Fibroblast of skin of left biceps (primary cell): ENCODE measurements at regions not wholly inside any gene's neighbourhood (a gene's known extent, or its start where the extent isn't known, plus 50 kb on each side); places are given as distances from the start of the nearest gene placed in this dataset.
A peak's percentile ranks its signal among the peaks of the same experiment; 100 is the strongest.
"Not testable (repeated sequence)": the region's sequence is repeated elsewhere in the genome, so short reads cannot be mapped to it uniquely, and the experiment has no call there.

Experiments
- DNase-seq, 2 experiments: peaks; one replicate each; pipeline ENCODE4 v3.0.0-alpha.2; 2013; ENCODE audit warnings: low read depth in 2 of 2

- DNase-seq: no peak
These were observed 347.0 kb upstream of the ID2 start for GRCh38 chr2:8334866-8335325.

DNA sequence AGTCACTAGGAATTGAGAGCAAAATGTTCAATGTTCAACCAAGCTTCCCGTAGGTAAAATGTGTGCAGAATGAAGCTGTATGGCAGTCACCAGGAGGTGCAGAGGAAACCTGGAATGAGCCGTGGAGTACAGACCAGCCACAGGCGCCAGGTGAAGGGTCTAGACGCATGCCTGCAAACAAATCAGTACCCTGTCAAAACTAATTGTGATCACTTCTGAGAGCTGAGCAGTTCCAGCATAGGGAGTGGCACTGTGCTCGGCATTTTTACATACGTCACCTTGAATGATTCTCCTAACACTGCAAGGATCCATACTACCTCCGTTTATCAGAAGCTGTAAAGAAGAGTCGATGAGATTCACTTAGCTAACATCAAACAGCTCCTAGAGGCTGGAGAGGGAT is 346.1 kb upstream of the ID2 start:
- no peak for DNase-seq

GRCh38 chr2:8337321-8337720 is 344.5 kb upstream of the ID2 start:
- no peak for DNase-seq

- no peak for DNase-seq
These were observed 339.4 kb upstream of the ID2 start for GRCh38 chr2:8342407-8342806.

DNA sequence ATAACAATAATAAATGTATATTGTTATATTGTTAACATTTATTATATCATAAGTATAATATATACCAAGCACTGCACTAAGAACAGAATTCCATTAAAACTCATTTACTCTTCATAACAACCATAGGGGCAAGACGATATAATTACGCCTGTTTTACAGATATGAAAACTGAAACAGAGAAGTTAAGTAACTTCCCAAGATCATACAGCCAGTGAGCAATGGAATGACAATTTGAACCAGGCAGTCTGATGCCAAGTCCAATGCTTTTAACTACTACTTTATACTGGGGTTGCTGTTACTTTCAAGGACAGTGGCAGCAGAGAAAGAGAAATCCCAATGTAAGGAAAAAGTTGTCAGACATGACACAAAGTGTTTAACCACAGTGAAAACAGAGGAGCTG is 338.8 kb upstream of the ID2 start:
- DNase-seq: no peak

- DNase-seq: peak in 1 of 2 experiments; percentile 15
These were observed 337.4 kb upstream of the ID2 start for GRCh38 chr2:8344144-8345097.

DNA sequence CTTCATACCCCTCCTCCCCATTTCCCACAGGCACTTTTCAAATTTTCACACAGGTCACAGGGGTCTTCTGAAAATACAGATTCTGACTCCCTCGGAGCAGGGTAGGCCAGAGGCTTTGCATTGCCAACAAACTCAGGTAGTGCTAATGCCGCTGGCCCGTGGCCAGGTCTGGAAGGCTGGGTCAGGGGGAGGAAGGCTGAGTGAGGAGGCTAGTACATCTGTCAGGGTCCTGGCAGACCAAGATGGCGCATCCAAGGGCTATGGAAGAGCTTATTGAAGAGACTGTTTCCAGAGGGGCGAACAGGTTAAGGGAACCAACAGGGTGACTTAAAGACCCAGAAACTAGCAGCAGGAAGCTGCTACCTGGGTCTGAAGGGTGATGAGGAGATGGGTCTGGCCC is 336.7 kb upstream of the ID2 start:
- no peak for DNase-seq

DNA sequence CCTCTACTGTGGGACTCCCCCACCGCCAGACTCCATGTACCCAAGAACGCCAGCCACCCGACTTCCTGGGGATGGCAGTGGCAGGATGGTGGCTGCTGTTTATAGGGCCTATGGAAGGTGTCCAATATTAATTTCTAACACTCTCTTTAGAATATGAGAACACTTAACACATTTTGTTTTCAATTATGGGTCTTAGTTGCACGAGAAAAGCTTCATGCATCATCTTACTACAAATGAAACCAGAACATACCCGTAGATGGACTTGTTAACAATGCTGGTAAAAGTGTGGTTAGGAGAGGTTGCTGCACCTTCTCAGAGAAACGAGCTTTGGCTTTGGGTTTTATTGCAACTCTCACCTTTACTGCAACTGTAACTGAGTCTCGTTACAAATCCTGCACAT is 335.6 kb upstream of the ID2 start:
- no peak for DNase-seq

DNA sequence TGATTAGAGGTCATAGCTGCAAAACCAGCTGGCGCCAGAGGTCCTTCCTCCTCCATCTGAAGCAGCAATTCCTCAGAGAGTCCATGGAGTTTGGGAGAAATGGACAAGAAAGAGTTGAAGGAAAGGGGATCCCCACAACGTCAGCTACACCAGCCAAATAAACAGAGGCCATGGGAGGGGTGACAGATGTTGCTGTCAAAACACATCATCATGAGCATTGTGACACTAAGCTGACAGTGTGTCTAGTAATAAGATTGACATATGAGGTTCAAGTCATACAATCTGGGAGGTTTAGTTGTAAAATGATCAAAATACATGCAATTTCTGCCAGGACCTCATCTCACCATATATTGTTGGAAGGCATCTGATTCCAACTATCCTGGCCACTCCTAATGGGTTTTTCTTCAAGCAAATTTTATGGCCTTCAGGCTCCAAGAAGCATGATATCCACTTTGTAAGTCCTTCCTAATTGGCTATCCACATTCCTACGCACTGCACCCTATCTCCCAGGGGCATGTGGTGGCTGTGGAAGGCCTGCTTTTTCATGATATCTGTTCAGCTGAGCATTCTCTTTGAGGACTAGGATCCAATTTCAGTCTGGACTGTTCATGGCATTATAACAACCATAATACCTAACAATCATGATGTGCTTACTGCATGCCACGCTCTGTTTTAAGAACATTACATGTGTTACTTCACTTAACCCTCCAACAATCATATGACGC is 335.0 kb upstream of the ID2 start:
- no peak for DNase-seq

DNA sequence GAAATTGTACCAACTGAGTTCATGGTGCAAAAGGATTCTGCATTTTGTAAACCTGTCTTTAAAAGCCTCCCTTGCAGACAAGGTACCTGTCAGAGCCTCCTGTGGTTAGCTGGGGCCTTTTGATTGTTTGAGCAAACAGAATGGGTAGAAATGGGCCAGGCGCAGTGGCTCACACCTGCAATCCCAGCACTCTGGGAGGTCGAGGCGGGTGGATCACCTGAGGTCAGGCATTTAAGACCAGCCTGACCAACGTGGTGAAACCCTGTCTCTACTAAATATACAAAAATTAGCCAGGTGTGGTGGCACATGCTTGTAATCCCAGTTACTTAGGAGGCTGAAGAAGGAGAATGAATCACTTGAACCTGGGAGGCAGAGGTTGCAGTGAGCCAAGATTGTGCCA is 332.9 kb upstream of the ID2 start:
- not testable (repeated sequence) for DNase-seq

- DNase-seq: no peak
These were observed 329.6 kb upstream of the ID2 start for GRCh38 chr2:8352296-8352695.

DNA sequence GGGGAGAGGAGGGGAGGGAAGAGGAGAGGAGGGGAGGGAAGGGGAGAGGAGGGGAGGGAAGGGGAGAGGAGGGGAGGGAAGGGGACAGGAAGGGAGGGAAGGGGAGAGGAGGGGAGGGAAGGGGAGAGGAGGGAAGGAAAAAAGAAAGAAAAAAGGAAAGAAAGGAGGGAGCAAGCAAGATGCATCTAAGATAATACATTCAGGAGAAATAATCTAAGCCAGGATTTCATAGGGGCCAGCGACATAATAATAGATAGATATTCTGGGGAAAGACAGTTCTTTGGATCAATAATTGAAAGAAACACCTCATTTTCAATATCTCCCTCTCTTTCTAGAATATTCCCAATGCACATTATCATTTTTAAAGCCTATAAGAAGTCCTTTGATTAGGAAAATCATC is 328.9 kb upstream of the ID2 start:
- no peak for DNase-seq

DNA sequence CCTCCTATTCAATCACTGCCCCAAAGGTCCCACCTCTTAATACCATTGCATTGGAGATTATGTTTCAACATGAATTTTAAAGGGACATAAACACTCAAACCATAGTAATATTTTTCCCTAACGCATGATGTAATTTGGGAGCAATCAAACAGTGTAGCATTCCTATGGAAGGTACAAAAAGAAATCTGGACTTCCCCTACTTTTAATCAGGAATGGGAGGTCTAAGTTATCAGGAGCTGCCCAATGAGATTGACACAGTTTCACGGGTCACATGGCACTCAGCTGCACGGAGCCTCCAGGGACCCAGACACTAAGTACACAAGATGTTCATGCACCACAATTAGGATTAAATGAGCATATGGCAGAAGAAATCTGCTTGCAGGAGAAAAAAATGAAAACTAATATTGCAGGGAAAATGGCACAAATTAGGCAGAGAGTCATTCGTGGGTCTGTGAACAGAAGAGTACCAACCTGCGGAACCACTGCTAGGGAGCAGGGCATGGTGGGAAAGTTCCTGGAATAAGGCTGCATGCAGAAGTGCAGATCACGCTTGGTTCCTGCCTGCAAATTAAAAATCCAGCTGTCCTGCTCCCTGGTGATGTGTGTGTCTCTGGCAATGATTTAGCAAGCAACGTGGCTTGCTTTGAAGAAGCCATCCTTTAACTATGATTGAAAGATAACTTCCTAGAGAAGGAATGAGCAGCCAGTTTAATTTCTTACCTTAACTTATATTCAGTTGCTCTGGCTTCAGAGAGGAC is 326.6 kb upstream of the ID2 start:
- peak; percentile 18 to 42 for DNase-seq

- DNase-seq: no peak
These were observed 323.9 kb upstream of the ID2 start for GRCh38 chr2:8357738-8358518.

GRCh38 chr2:8361930-8362329 is 319.9 kb upstream of the ID2 start:
- DNase-seq: no peak

DNA sequence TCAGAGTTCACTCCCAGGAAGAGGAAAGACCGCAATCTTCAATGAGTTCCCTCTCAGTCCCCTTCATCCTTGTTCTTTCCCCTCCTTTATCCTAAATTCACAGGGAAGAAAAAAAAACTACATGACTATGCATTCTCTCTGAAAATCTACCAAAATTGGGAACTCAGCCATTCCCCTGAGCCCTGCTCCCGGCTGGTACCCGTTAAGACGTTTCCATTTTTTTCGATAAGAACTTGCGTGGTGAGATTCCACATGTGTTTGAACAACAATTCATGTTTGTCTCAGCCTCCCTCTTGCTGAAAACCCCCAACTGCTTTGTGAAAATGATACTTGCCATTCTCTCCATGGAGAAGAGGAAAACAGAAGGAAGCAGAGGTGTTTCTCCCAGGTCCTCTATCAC is 318.7 kb upstream of the ID2 start:
- DNase-seq: no peak

- no peak for DNase-seq
These were observed 317.2 kb upstream of the ID2 start for GRCh38 chr2:8364668-8365067.

DNA sequence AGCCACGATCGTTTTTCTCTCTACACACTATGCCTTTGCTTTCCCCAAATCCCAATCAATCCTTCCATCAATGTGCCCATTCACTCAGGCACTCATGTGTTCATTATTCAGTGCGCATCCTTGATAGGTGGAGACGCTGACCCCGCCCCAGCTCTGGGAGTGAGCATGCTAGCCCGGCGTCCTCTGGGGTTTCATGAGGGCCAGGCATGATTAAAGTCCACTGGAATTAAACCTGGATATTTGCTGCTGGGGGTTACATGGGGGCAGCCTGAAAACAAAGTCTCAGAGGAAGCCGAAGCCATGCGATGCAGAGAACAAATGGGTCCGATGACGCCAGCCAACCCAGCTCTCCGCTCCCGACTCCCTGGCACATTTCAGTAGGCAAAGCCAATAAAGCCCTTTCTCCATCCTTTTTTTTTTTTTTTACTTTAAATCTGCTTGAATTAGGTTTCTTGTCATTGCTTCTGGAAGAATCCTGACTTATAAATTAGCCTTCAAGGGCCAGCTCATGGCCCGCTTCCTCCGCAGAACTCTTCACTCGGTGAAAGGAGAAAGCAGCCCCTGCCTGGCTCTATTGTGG is 316.4 kb upstream of the ID2 start:
- no peak for DNase-seq

DNA sequence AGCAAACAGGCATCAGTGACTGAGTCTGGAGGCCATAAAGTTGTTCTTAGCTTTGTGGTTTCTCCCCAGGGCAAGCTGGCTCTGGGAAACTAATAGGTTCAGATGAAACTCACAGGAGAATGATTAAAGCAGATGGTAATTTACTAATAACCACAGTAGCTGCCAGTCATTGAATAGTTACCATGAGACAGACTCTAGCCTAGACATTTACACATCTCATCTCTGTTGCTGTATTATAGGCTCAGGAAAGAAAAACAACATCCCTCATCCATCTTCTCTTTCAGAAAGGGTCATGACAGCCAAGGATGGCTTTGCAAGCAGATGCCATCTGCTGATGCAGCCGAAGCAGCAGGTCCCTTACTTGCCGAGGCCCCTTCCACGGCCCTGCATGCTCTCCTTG is 314.0 kb upstream of the ID2 start:
- DNase-seq: no peak

- no peak for DNase-seq
These were observed 313.4 kb upstream of the ID2 start for GRCh38 chr2:8368463-8368862.

DNA sequence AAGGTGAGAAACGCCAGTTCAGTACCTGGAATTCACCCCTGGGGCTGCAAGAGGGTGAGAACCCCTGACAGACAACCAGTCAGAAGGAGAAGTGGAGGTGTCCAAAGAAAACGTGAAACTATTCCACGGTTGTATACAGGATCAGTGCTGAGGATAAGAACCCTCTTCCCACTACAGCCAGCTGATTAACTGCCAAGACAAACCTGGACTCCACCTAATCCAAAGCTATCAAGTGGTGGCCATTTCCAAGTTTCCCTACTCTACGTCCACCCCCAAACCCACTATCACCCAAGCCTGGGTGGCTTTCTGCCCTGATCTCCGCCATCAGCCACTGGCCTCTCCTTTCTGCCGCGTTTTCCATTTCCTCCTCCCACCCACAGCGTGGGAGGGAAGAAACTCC is 312.3 kb upstream of the ID2 start:
- no peak for DNase-seq
